Left lung (tissue), 4 donors: ENCODE measurements at regions not wholly inside any gene's neighbourhood (a gene's known extent, or its start where the extent isn't known, plus 50 kb on each side); places are given as distances from the start of the nearest gene placed in this dataset.

ENCODE experiments used
- ATAC-seq: fragments of 200-7000 bp; cut with Tn5 transposase; one replicate; pipeline ENCODE4 v1.9.1; 2020; ENCODE audit warnings: moderate library complexity
- DNase-seq, 4 donors: peaks; one replicate each; pipeline ENCODE4 v3.0.0-alpha.2; 2013 to 2020
- H3K27ac ChIP-seq, 2 donors: fragments of 200-600 bp; sonication (generic) in 1 of 2; one replicate each; pipeline versions ENCODE4 v1.5.0 to v1.8.0; 2020 to 2021
- H3K27me3 ChIP-seq, 2 donors: fragments of 200-600 bp; sonication (generic) in 1 of 2; one replicate each; pipeline versions ENCODE4 v1.5.0 to v1.8.0; 2020 to 2021
- H3K36me3 ChIP-seq, 2 donors: fragments of 200-600 bp; sonication (generic) in 1 of 2; one replicate each; pipeline versions ENCODE4 v1.5.0 to v1.8.0; 2020 to 2021
- H3K4me1 ChIP-seq, 2 donors: fragments of 200-600 bp; one replicate each; pipeline ENCODE4 v1.8.0; 2021
- H3K4me3 ChIP-seq, 2 donors: fragments of 200-600 bp; sonication (generic) in 1 of 2; one replicate each; pipeline versions ENCODE4 v1.5.0 to v1.8.0; 2020 to 2021; ENCODE audit warnings: mild to moderate bottlenecking in 1 of 2
- H3K9me3 ChIP-seq, 2 donors: fragments of 200-600 bp; sonication (generic) in 1 of 2; one replicate each; pipeline versions ENCODE4 v1.5.0 to v1.8.0; 2020 to 2021
- CTCF ChIP-seq, 2 donors: fragments of 200-600 bp; sonication (generic) in 1 of 2; IDR thresholded peaks; one replicate each; pipeline versions ENCODE4 v1.5.0 to v1.8.0; 2021; ENCODE audit warnings: antibody characterized with exemption in 2 of 2
- intact Hi-C, 2 donors: fragments of 100-400 bp; cut with DNase I; formaldehyde crosslinking; loops; one replicate each; pipeline versions ENCODE4 v1.11.2 to v1.14.2; 2022
- donor health status: DM: no; HTN: yes; CAD: no.
- donor health status: DM: no; HTN: no; CAD: no.

- H3K4me3 ChIP-seq = no peak overlapping the region
- no peaks in the 10 kb centered on the region for H3K4me1 ChIP-seq
- intact Hi-C loops = no loop called here
- H3K36me3 ChIP-seq = no peaks in the 10 kb centered on the region
- TF ChIP-seq CTCF (IDR thresholded peaks at IDR 0.05) = no peak
- H3K27ac ChIP-seq = no peak overlapping the region
- peak in 2 of 4 donors; percentile 36 to 40 for DNase-seq
- no peak for ATAC-seq
- H3K9me3 ChIP-seq = peaks cover 0 to 3% of the 10 kb centered on the region in 2 donors
- H3K27me3 ChIP-seq = no peaks in the 10 kb centered on the region
These were observed 328.2 kb upstream of the MAGI2 start for GRCh38 chr7:79781716-79782115.

- Histone ChIP-seq H3K36me3 (no peaks in the 10 kb centered on the region), H3K9me3 (peaks cover 0 to 3% of the 10 kb centered on the region in 2 donors), H3K27ac (peak overlapping the region in 1 of 2 donors; percentile 31), H3K4me1 (no peaks in the 10 kb centered on the region), H3K27me3 (no peaks in the 10 kb centered on the region), H3K4me3 (no peak overlapping the region)
- DNase-seq (no peak), ATAC-seq (peak; percentile 35)
- TF ChIP-seq CTCF (IDR thresholded peaks at IDR 0.05) = no peak
- intact Hi-C loops = no loop called here
These were observed 325.6 kb upstream of the MAGI2 start for GRCh38 chr7:79778786-79779770.

GRCh38 chr7:79775911-79776310 lies 322.4 kb upstream of the MAGI2 start:
- no peaks in the 10 kb centered on the region for H3K9me3 ChIP-seq
- no peak overlapping the region for H3K4me3 ChIP-seq
- TF ChIP-seq CTCF (IDR thresholded peaks at IDR 0.05) = no peak
- no peaks in the 10 kb centered on the region for H3K36me3 ChIP-seq
- H3K4me1 ChIP-seq = no peaks in the 10 kb centered on the region
- ATAC-seq (no peak), DNase-seq (peak in 1 of 4 donors; percentile 40)
- intact Hi-C loops = no loop called here
- no peak overlapping the region for H3K27ac ChIP-seq
- no peaks in the 10 kb centered on the region for H3K27me3 ChIP-seq

GRCh38 chr7:79774150-79774549 lies 320.7 kb upstream of the MAGI2 start:
- no peak for DNase-seq
- H3K4me1 ChIP-seq = no peaks in the 10 kb centered on the region
- intact Hi-C loops = no loop called here
- H3K36me3 ChIP-seq = no peaks in the 10 kb centered on the region
- no peak overlapping the region for H3K27ac ChIP-seq
- no peaks in the 10 kb centered on the region for H3K27me3 ChIP-seq
- no peak for ATAC-seq
- no peaks in the 10 kb centered on the region for H3K9me3 ChIP-seq
- TF ChIP-seq CTCF (IDR thresholded peaks at IDR 0.05) = no peak
- H3K4me3 ChIP-seq = no peak overlapping the region

GRCh38 chr7:79770970-79771369 lies 317.5 kb upstream of the MAGI2 start:
- no peaks in the 10 kb centered on the region for H3K36me3 ChIP-seq
- H3K9me3 ChIP-seq = peaks cover 0 to 3% of the 10 kb centered on the region in 2 donors
- no peak overlapping the region for H3K27ac ChIP-seq
- ATAC-seq (no peak), DNase-seq (no peak)
- no peaks in the 10 kb centered on the region for H3K27me3 ChIP-seq
- intact Hi-C loops = no loop called here
- no peaks in the 10 kb centered on the region for H3K4me1 ChIP-seq
- no peak for TF ChIP-seq CTCF (IDR thresholded peaks at IDR 0.05)
- no peak overlapping the region for H3K4me3 ChIP-seq
